Hematopoietic multipotent progenitor cell treated with erythropoietin and hydrocortisone succinate and interleukin-3 and kit ligand, for 6 days (in vitro differentiated cells): ENCODE measurements at regions not wholly inside any gene's neighbourhood (a gene's known extent, or its start where the extent isn't known, plus 50 kb on each side); places are given as distances from the start of the nearest gene placed in this dataset.

ENCODE experiments used
- DNase-seq: peaks from one replicate; pipeline ENCODE4 v3.0.0-alpha.2; 2015

GRCh38 chr4:136343340-136343739, 1189.0 kb downstream of the PCDH18 start:
- no peak for DNase-seq

GRCh38 chr4:136342666-136343065, 1189.6 kb downstream of the PCDH18 start:
- DNase-seq, result no peak

- DNase-seq, result no peak
These were observed 1195.1 kb downstream of the PCDH18 start for GRCh38 chr4:136337216-136337615.

- no peak for DNase-seq
These were observed 1195.8 kb downstream of the PCDH18 start for GRCh38 chr4:136336479-136336878.

DNA sequence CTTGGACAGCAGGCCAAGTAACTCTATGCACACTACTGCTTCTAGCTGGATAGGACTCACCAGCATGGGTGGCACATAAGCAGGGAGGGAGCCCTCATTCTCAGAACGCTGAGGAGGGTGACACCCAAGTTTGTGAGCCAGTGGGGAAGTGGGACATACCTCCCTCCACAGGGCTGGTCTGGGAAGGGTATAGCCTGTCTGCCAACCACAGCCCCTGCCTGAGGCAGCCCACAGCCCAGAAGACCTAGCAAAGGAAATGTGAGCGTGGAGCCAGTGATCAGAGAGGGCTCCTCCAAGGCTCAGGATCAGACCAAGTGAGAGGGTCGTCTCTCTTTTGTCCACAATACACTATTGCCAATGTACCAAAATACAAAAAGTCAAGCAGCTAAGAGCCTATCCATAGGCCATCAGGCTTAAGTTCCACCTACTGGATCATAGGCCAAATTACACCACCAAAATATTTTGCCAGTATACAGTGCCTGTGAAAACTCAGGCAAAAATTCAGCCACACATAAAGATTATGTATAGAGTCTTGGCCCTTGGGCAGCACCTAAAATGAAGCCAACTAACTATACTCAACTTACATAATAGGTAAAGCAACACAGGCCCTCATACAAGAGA, 1203.1 kb downstream of the PCDH18 start:
- DNase-seq, result no peak

DNA sequence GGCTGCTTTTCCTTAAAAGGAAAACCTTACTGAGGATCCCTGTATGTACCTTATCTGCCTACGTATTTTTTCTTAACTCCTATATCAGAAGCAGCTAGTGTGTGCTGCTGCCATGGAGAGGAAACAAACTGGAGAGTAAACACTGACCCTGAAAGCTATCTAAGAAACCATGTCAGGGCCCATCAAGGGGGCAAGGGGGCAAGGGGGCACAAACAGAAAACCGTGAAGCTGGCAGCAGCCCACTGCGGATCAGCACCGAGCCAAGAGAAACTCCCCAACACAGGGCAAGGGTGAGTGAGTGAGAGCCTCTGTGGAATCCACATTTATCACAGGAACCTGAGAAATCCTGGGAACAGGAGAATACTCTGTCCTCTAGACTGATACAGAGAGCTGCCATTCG, 1204.2 kb downstream of the PCDH18 start:
- DNase-seq, result no peak

- no peak for DNase-seq
These were observed 1211.9 kb downstream of the PCDH18 start for GRCh38 chr4:136320465-136320813.

DNA sequence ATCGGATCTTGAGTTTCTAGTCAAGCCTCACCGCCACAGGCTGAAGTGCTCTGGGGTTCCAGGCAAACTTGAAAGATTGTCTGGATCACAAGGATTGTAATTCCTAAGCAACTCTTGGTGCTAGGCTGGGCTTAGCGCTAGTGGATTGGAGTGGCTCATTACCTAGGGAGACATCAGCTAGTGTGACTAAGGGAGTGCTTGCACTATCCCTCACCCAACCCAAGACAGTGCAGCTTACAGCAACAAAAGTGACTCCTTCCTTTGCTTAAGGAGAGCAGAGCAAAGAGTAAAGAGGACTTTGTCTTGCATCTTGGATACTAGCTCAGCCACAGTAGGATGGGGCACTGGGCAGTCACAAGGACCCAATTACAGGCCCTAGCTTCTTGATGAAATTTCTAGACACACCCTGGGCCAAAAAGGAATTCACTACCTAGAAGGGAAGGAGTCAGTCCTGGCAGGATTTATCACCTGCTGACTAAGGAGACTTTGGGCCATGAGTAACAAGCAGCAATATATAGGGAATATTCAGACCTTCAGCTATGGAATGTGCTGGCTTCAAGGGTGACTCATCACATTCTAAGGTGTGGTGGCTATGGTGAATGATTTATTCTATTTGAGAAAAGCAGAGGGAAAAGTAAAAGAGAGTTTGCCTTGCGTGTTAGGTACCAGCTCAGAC, 1212.4 kb downstream of the PCDH18 start:
- DNase-seq, result no peak

- DNase-seq, result no peak
These were observed 1215.3 kb downstream of the PCDH18 start for GRCh38 chr4:136316961-136317360.

DNA sequence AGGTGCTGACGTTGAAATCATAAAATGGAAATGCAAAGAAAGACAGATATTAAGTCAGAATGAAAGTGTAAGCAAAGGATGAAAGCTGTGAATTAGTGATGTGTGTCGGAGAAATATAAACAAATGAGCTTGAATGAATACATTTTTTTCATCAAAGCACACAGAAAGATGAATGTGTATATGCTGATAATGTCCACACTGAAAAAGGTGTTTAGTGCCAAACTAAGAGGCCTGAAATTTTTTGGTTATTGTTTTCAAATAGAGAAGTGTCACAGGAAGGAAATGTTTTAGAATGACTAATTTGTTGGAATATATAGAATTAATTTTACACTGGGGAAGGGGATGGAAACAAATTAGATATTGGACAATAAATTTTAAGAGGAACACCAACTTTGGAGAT, 1217.6 kb downstream of the PCDH18 start:
- no peak for DNase-seq

- no peak for DNase-seq
These were observed 1220.5 kb downstream of the PCDH18 start for GRCh38 chr4:136311774-136312173.

DNA sequence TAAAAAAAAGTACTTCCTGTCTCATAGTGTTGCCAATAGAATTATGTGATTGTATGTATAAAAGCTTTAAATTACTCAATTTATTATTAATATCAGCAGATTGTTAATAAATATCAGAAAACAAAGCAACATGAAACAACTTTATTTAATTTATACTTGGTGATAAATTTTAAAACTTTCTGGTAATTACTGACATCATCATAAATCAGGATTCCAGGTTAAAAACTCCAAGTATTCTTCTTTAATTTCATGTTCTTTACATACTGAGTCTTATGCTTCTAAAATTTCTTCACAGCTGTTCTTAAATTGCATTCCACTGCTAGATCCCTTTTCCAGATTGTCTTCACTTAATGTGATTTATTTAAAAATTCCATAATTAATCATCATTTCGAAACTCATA, 1224.5 kb downstream of the PCDH18 start:
- no peak for DNase-seq

DNA sequence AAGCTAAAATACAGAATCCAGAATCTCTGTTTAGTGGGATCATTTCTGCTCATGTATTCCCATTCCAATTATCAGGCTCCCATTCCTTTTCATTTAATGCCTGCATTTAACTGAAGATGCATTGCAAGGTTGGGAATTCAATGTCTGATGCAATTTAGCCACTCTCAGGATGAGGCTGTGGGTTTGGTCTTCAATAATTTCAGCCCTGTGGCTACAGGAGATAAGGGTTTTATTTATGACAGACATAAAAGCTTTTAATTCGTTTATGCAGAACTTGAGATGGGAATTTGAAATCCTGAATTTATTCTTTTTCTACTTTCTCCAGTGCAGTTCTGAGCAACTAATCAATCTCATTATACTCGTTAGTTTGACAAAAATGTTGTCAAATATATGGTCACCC, 1225.9 kb downstream of the PCDH18 start:
- DNase-seq, result no peak

GRCh38 chr4:136302566-136302965, 1229.7 kb downstream of the PCDH18 start:
- DNase-seq, result no peak

DNA sequence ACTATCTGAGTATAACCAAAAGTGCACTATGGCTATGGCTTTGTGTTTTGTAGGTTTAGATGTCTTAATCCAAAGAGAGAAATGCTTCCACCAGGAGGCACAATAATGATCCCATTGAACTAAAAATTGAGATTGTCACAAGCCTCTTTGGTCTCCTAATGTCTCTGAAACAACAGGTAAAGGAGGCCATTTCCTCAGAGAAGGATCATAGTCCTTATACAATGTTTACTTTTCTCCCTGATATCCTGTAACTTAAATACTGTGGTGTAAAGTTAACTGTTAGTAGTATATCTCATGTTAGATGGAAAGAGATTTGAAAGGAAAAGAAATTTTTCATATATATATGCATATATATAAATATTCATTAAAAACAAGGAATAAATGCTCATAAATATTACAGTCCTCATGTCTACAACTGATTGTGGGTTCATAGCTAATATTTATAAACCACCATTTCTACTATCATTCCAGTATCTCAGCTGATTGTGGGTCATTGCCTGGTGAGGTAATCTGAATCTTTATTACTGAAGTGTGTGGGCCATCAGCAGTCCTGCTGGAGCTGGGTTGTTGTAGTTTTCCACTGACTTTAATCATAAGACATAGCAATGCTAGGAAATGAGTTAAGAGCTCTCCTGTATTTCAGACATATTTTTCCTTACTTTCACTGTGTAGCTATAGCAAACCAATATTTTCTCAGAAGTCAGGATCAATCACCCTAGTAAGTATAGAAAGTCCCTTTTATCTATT, 1230.4 kb downstream of the PCDH18 start:
- no peak for DNase-seq

GRCh38 chr4:136283977-136284376, 1248.3 kb downstream of the PCDH18 start:
- DNase-seq, result no peak

DNA sequence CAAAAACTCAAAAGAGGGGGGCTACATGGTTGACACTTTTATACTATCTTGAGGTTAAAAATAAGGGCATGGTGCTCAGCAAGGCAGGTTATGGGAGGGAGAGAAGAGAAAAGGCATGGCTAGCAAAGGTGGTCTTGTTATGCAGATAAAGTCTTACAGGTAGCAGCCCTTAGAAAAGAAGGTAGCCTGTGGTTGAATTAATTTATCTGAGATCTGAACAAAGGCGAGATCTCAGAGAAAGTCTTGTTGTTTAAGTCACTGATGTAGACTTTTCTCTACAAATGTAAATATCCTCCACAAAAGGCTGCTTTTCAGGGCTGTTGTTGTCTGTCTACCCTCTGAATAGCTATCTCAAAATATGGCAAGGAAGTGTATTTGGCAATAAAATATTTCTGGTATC, 1250.4 kb downstream of the PCDH18 start:
- no peak for DNase-seq

DNA sequence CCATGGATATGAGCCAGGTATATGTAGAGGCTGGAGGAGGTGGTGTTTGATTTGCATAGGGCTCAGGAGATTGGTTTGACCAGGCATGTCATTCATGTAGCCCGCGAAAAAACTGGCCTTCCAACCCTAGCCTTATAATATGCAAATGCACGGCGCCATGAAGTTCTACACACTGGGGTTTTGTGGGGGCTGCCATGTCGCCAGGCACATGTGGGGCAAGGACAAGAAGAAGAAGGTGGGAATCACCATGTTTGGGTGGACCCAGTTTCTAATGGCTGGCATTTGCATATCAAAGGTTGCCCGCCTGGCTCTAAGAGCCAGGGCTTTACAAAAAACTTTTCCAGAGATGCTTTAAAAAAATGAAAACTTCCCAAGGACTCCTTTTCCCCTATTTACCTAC, 1251.0 kb downstream of the PCDH18 start:
- no peak for DNase-seq

- no peak for DNase-seq
These were observed 1254.6 kb downstream of the PCDH18 start for GRCh38 chr4:136277741-136278140.

DNA sequence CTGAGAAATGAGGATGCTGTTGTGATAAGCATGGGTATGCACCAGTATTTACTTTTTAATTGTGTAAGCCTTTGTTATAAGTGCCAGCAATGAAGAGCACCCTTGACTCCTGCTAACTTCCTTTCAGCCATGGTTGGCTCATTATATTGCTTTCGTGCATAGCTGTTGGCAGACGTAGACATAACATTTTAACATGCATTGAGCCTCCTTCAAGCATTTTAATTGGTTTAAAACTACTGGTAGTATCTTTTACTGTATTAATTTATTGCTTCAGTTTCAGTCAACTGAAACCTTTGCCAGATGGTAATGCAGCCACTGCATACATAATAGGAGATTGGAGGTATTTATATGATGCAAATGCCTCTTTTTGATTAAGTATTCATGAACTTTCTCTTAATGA, 1285.4 kb downstream of the PCDH18 start:
- DNase-seq, result no peak

- no peak for DNase-seq
These were observed 1290.9 kb downstream of the PCDH18 start for GRCh38 chr4:136241221-136241986.

DNA sequence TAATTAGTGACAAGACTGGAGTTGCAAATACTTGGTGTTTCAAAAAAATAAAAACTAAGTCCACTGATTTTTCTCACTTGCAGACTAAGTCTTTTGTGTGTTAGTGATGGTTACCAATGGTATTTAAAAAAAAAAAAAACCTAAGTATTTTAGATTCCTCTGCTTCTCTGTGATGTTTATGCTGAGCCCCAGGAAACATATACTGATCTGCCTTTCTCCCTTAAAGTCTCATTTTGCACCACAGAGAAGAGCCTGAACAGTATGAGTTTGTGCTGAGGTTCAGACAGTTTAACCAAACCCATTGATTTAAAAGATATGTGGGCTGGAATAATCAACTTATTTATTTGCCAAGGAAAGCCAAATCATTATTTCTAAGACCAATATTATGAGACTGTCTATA, 1305.0 kb downstream of the PCDH18 start:
- no peak for DNase-seq

GRCh38 chr4:136219592-136220125, 1312.6 kb downstream of the PCDH18 start:
- DNase-seq, result no peak
